ENCODE measurements at regions not wholly inside any gene's neighbourhood (a gene's known extent, or its start where the extent isn't known, plus 50 kb on each side); places are given as distances from the start of the nearest gene placed in this dataset.

DNA sequence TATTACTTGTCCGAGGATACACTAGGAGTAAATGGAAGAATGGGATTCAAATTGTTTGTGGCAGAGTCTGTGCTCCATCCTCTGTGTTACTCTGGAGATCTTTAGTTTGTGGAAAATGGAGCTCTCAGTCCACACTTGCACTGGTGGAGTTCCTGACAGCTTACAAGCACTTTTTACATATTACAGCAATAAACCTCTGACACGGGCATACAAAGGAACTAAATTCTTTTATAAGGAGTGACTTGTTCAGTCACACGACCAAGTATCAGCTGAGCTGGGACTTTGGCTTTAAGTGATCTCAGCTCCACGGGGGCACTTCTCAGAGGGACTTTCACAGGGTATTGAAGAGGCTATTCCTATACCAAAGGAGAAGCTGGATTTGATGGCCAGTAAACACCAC, 417.5 kb downstream of the LRIG3 start:
- Histone ChIP-seq H3K79me2 (ENCODE audit: insufficient read depth, low read length) (no peaks in the 10 kb centered on the region), H3K9me3 (ENCODE audit: insufficient read depth, low read length) (no peaks in the 10 kb centered on the region), H3K9me2 (replicated peaks; ENCODE audit: insufficient read depth, low read length) (no peaks in the 10 kb centered on the region), H3K27ac (ENCODE audit: low read depth, low read length) (no peak overlapping the region), H3K4me2 (ENCODE audit: low read depth, low read length, poor library complexity, severe bottlenecking) (no peak overlapping the region), H3F3A (ENCODE audit: insufficient read depth) (no peaks in the 10 kb centered on the region), H3K27me3 (ENCODE audit: low read length) (no peaks in the 10 kb centered on the region), H3K9ac (ENCODE audit: low read length) (no peak overlapping the region), H3K4me3 (ENCODE audit: insufficient read depth, low read length, poor library complexity, severe bottlenecking) (no peak overlapping the region), H2AFZ (ENCODE audit: low read depth, low read length, severe bottlenecking) (no peak overlapping the region), H3K36me3 (ENCODE audit: low read length) (no peaks in the 10 kb centered on the region), H4K20me1 (ENCODE audit: low read depth, low read length) (no peaks in the 10 kb centered on the region)
- TF ChIP-seq, protein P1, sequence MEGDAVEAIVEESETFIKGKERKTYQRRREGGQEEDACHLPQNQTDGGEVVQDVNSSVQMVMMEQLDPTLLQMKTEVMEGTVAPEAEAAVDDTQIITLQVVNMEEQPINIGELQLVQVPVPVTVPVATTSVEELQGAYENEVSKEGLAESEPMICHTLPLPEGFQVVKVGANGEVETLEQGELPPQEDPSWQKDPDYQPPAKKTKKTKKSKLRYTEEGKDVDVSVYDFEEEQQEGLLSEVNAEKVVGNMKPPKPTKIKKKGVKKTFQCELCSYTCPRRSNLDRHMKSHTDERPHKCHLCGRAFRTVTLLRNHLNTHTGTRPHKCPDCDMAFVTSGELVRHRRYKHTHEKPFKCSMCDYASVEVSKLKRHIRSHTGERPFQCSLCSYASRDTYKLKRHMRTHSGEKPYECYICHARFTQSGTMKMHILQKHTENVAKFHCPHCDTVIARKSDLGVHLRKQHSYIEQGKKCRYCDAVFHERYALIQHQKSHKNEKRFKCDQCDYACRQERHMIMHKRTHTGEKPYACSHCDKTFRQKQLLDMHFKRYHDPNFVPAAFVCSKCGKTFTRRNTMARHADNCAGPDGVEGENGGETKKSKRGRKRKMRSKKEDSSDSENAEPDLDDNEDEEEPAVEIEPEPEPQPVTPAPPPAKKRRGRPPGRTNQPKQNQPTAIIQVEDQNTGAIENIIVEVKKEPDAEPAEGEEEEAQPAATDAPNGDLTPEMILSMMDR (IDR thresholded peaks at IDR 0.05; ENCODE audit: insufficient read depth, low read length, poor library complexity, severe bottlenecking): no peak
- TF ChIP-seq EZH2phosphoT487 (conservative IDR thresholded peaks at IDR 0.05; ENCODE audit: low read length): no peak

- no peak overlapping the region for H3K4me2 ChIP-seq (ENCODE audit: low read depth, low read length, poor library complexity, severe bottlenecking)
Measured at GRCh38 chr12:58503731-58504130, 416.6 kb downstream of the LRIG3 start.

DNA sequence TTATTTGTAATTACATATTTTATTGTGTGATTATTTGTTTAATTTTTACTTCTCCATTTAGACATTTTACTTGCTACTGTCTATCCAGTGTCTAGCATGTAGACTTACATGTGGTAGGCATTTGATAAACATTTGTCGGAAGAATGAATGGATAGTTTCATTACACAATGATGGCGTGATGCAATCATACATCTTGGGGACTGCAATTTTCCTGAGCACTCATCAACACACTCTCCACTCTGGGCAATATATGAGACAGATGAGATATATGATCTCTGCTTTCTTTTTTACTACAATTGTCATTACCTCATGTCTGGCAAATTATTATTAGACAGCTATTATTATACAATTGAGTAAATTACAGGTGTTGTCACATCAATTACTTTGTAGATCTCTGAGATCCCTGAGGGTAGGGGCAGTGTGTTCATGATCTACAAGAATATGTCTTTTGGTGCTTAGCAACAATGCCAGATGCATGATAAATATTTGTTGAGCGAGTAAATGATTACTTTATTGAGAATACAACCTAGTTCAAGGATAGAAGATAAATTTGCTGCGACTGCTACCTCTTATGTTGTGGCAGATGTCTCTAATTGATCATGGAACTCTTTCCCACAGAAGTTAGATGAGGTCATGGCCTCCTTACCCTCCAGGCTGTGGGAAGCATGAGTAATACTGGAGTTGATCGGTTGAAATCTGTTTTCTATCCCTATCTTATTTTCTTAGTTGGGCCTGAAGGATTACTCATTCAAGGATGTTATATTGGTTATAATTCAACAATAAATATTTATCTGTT, 416.0 kb downstream of the LRIG3 start:
- H3K9me3 ChIP-seq (ENCODE audit: insufficient read depth, low read length): no peaks in the 10 kb centered on the region
- no peak overlapping the region for H3K4me2 ChIP-seq (ENCODE audit: low read depth, low read length, poor library complexity, severe bottlenecking)
- no peaks in the 10 kb centered on the region for H3F3A ChIP-seq (ENCODE audit: insufficient read depth)
- H3K79me2 ChIP-seq (ENCODE audit: insufficient read depth, low read length): no peaks in the 10 kb centered on the region
- H3K27ac ChIP-seq (ENCODE audit: low read depth, low read length): no peak overlapping the region
- H3K9me2 ChIP-seq (replicated peaks; ENCODE audit: insufficient read depth, low read length): no peaks in the 10 kb centered on the region
- no peaks in the 10 kb centered on the region for H4K20me1 ChIP-seq (ENCODE audit: low read depth, low read length)
- no peak overlapping the region for H2AFZ ChIP-seq (ENCODE audit: low read depth, low read length, severe bottlenecking)
- no peak overlapping the region for H3K4me3 ChIP-seq (ENCODE audit: insufficient read depth, low read length, poor library complexity, severe bottlenecking)
- no peak overlapping the region for H3K9ac ChIP-seq (ENCODE audit: low read length)
- H3K27me3 ChIP-seq (ENCODE audit: low read length): no peaks in the 10 kb centered on the region
- H3K36me3 ChIP-seq (ENCODE audit: low read length): no peaks in the 10 kb centered on the region
- TF ChIP-seq, protein P1 (IDR thresholded peaks at IDR 0.05; ENCODE audit: insufficient read depth, low read length, poor library complexity, severe bottlenecking): no peak
- no peak for TF ChIP-seq EZH2phosphoT487 (conservative IDR thresholded peaks at IDR 0.05; ENCODE audit: low read length)

More at GRCh38 chr12:58503731-58504130, 416.6 kb downstream of the LRIG3 start:
- H3K27me3 ChIP-seq (ENCODE audit: low read length): no peaks in the 10 kb centered on the region
- no peak overlapping the region for H3K27ac ChIP-seq (ENCODE audit: low read depth, low read length)
- H3K36me3 ChIP-seq (ENCODE audit: low read length): no peaks in the 10 kb centered on the region
- no peaks in the 10 kb centered on the region for H4K20me1 ChIP-seq (ENCODE audit: low read depth, low read length)
- H3K9me3 ChIP-seq (ENCODE audit: insufficient read depth, low read length): no peaks in the 10 kb centered on the region
- H3K9ac ChIP-seq (ENCODE audit: low read length): no peak overlapping the region
- H3K9me2 ChIP-seq (replicated peaks; ENCODE audit: insufficient read depth, low read length): no peaks in the 10 kb centered on the region
- no peak overlapping the region for H3K4me3 ChIP-seq (ENCODE audit: insufficient read depth, low read length, poor library complexity, severe bottlenecking)
- H3K79me2 ChIP-seq (ENCODE audit: insufficient read depth, low read length): no peaks in the 10 kb centered on the region
- H3F3A ChIP-seq (ENCODE audit: insufficient read depth): no peaks in the 10 kb centered on the region
- TF ChIP-seq EZH2phosphoT487 (conservative IDR thresholded peaks at IDR 0.05; ENCODE audit: low read length): no peak
- TF ChIP-seq, protein P1 (IDR thresholded peaks at IDR 0.05; ENCODE audit: insufficient read depth, low read length, poor library complexity, severe bottlenecking): no peak
- H2AFZ ChIP-seq (ENCODE audit: low read depth, low read length, severe bottlenecking): no peak overlapping the region
